ENCODE measurements at regions not wholly inside any gene's neighbourhood (a gene's known extent, or its start where the extent isn't known, plus 50 kb on each side); places are given as distances from the start of the nearest gene placed in this dataset.

DNA sequence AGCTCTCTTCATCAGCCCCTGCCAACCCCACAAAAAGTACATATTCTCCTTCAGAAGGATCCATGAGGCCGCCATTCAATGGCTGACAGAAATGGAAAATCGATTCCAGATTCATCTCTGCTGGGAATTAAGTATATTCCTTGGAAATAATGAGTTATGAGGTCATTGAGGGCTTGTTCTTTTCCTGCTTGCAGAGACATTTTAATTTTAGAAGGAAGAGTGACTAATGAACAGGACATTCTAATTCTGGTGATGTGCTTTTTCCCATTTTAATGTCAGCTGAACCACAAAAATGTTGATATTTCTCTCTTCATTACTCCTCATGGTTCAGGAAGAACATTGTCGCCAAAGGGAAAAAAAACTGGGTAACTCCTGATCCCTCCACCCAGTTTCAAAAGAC is 314.0 kb downstream of the PIK3R1 start:
- TF ChIP-seq, protein P1, sequence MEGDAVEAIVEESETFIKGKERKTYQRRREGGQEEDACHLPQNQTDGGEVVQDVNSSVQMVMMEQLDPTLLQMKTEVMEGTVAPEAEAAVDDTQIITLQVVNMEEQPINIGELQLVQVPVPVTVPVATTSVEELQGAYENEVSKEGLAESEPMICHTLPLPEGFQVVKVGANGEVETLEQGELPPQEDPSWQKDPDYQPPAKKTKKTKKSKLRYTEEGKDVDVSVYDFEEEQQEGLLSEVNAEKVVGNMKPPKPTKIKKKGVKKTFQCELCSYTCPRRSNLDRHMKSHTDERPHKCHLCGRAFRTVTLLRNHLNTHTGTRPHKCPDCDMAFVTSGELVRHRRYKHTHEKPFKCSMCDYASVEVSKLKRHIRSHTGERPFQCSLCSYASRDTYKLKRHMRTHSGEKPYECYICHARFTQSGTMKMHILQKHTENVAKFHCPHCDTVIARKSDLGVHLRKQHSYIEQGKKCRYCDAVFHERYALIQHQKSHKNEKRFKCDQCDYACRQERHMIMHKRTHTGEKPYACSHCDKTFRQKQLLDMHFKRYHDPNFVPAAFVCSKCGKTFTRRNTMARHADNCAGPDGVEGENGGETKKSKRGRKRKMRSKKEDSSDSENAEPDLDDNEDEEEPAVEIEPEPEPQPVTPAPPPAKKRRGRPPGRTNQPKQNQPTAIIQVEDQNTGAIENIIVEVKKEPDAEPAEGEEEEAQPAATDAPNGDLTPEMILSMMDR (IDR thresholded peaks at IDR 0.05): no peak
- TF ChIP-seq EZH2 (IDR thresholded peaks at IDR 0.05): no peak

Data from neural progenitor cell (in vitro differentiated cells).